ENCODE measurements at regions not wholly inside any gene's neighbourhood (a gene's known extent, or its start where the extent isn't known, plus 50 kb on each side); places are given as distances from the start of the nearest gene placed in this dataset.

DNA sequence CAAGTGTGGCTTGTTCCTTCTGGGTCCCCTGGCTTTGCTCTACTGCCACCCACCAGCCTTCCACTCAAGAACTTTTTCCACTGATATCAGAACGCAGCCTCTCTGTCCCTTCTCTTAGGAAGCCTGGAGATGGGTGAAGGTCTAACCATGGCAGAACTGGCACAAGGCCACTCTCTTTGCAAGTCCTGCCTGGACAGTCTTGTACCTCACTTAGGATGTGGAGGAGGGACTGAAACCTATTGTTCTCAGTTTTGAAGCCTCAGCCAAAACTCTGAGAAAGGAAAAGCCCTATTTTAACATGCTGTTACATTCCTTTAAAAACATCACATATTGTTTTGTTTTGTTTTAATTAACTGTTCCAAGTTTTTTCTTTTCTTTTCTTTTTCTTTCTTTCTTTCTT lies 58.9 kb upstream of the NCOA1 start:
- DNase-seq (no peak), ATAC-seq (no peak)
- Mint-ChIP-seq H3K27me3 (peaks cover 0 to 2% (median 0%) of the 10 kb centered on the region in 5 donors), H3K4me1 (no peaks in the 10 kb centered on the region), H3K4me3 (no peak overlapping the region), H3K9me3 (no peaks in the 10 kb centered on the region), H3K27ac (no peak overlapping the region), H3K36me3 (no peaks in the 10 kb centered on the region)
- Histone ChIP-seq H3K4me3 (ENCODE audit: low read length) (no peak overlapping the region), H3K36me3 (ENCODE audit: control insufficient read depth in 2 of 3, insufficient read depth in 3 of 3, low read length in 3 of 3) (no peaks in the 10 kb centered on the region), H3K9me3 (ENCODE audit: control insufficient read depth in 2 of 3, low read length in 3 of 3) (no peaks in the 10 kb centered on the region), H3K4me1 (ENCODE audit: control insufficient read depth in 2 of 2, insufficient read depth in 2 of 2, low read length in 2 of 2) (no peaks in the 10 kb centered on the region), H3K27me3 (ENCODE audit: control insufficient read depth in 2 of 2, insufficient read depth in 2 of 2, low read length in 2 of 2) (no peaks in the 10 kb centered on the region), H3K27ac (ENCODE audit: low read depth, low read length) (no peak overlapping the region)
- POLR2A ChIA-PET = interaction anchor here (0.6 kb wide), 1 partner anchor 402 kb away, joined by 3 read pairs; no protein-coding TSS in a partner anchor
- CTCF ChIA-PET = interaction anchor here (0.7 kb wide), 1 partner anchor 672 kb away, joined by 3 read pairs; no protein-coding TSS in a partner anchor
- intact Hi-C loops (cut with micrococcal nuclease) = no loop called here

DNA sequence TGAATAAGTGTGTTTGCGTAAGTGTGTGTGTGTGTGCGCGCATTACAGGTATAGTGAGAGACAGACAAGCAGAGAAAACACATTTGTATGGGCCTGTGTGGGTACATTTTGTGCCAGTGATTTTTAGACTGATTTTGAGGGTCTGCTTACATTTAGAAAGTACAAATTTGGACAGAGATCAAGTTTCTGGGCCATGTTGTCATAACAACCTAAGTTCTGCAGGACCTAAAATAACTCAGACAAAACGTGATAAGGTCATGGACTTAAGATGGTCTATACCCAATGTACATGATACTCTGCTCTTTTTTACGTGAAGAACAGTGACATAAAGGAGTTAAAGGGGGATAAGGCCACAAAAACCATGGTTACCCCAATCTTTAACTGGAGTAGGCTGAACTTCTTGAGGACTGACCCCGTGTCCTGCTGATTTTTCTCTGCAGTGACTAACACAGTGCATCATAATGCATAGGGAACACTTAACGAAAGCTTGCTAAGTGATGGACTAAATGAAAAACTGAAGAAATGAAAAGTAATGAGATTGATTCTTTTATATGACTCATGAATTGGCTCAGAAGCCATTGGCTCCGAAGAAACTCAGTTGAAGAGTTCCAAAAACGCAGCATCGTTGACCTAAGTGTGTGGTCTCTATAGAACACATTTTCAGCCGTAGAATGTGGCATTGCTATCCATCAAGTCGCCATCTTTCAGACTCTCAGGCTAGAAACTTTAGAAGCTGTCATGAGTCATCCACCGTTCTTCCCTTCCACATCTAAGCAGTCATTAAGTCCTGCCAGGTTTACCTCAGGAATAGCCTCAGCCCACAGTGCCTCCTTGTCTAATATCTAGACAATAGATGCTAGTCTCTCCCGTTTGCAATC lies 61.6 kb upstream of the NCOA1 start:
- no peaks in the 10 kb centered on the region for H3K9me3 Mint-ChIP-seq
- no peaks in the 10 kb centered on the region for H3K4me1 Mint-ChIP-seq
- Histone ChIP-seq H3K4me3 (ENCODE audit: low read length) (no peak overlapping the region), H3K9me3 (ENCODE audit: control insufficient read depth in 2 of 3, low read length in 3 of 3) (no peaks in the 10 kb centered on the region), H3K27ac (ENCODE audit: low read depth, low read length) (no peak overlapping the region), H3K27me3 (ENCODE audit: control insufficient read depth in 2 of 2, insufficient read depth in 2 of 2, low read length in 2 of 2) (no peaks in the 10 kb centered on the region), H3K4me1 (ENCODE audit: control insufficient read depth in 2 of 2, insufficient read depth in 2 of 2, low read length in 2 of 2) (no peaks in the 10 kb centered on the region), H3K36me3 (ENCODE audit: control insufficient read depth in 2 of 3, insufficient read depth in 3 of 3, low read length in 3 of 3) (no peaks in the 10 kb centered on the region)
- POLR2A ChIA-PET = no interaction called here
- CTCF ChIA-PET = interaction anchor here (0.6 kb wide), 1 partner anchor 124 kb away, joined by 5 read pairs; no protein-coding TSS in a partner anchor
- H3K4me3 Mint-ChIP-seq = no peak overlapping the region
- H3K27me3 Mint-ChIP-seq = peaks cover 0 to 2% (median 0%) of the 10 kb centered on the region in 5 donors
- H3K27ac Mint-ChIP-seq = no peak overlapping the region
- H3K36me3 Mint-ChIP-seq = no peaks in the 10 kb centered on the region
- intact Hi-C loops (cut with micrococcal nuclease) = no loop called here
- DNase-seq = no peak
- no peak for ATAC-seq

DNA sequence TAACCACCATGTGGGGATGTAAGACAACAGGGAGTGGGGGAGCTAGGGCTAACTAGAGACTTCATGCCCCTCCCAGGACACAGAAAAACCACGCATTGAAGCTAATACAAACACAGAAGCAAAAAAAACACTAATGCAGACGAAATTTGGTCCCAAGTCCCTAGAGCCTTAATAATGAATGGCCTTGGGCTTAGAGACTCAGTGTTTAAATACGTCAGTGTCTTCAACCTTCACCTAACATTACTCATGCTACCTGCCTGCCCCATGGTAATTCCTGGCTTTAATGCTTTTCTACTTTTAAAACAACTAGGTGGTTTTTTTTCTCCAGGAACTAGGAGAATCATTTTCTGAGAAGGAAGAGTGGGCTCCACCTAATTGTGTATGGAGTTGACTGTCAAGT lies 64.1 kb upstream of the ITSN2 start:
- no peaks in the 10 kb centered on the region for H3K9me3 ChIP-seq (ENCODE audit: control insufficient read depth in 2 of 3, low read length in 3 of 3)
- ATAC-seq = no peak
- Mint-ChIP-seq H3K4me3 (no peak overlapping the region), H3K4me1 (peaks cover 0 to 4% (median 0%) of the 10 kb centered on the region in 7 donors), H3K9me3 (peaks cover 0 to 9% (median 2%) of the 10 kb centered on the region in 11 donors), H3K36me3 (no peaks in the 10 kb centered on the region), H3K27me3 (peaks cover 0 to 2% (median 0%) of the 10 kb centered on the region in 5 donors), H3K27ac (no peak overlapping the region)
- H3K36me3 ChIP-seq (ENCODE audit: control insufficient read depth in 2 of 3, insufficient read depth in 3 of 3, low read length in 3 of 3) = no peaks in the 10 kb centered on the region
- H3K4me3 ChIP-seq (ENCODE audit: low read length) = no peak overlapping the region
- POLR2A ChIA-PET = interaction anchor here (0.7 kb wide), 1 partner anchor 310 kb away, joined by 3 read pairs; no protein-coding TSS in a partner anchor
- no peaks in the 10 kb centered on the region for H3K27me3 ChIP-seq (ENCODE audit: control insufficient read depth in 2 of 2, insufficient read depth in 2 of 2, low read length in 2 of 2)
- H3K27ac ChIP-seq (ENCODE audit: low read depth, low read length) = no peak overlapping the region
- intact Hi-C loops (cut with micrococcal nuclease) = no loop called here
- CTCF ChIA-PET = no interaction called here
- DNase-seq = no peak
- no peaks in the 10 kb centered on the region for H3K4me1 ChIP-seq (ENCODE audit: control insufficient read depth in 2 of 2, insufficient read depth in 2 of 2, low read length in 2 of 2)

DNA sequence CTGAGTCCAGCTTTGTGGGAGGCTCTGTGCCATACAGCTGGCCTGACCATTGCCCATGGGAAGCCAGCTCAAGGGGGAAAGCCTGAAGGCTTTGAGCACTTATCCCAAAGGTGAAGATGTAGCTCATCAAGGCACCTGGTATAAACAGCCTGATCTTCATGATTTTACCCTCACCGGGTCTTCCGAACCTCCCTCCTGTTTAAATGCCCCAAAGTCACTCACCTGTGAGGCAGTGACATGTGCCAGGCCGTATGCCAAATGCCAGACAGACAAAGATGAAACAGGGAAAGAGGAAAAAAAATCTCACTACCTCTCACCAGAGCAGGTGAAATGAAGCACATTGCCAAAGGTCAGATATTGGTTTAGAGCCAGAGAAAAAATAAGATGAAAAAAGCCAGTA lies 62.8 kb upstream of the ITSN2 start:
- H3K27me3 Mint-ChIP-seq = peaks cover 0 to 5% (median 0%) of the 10 kb centered on the region in 5 donors
- H3K4me1 Mint-ChIP-seq = peaks cover 0 to 4% (median 0%) of the 10 kb centered on the region in 7 donors
- Histone ChIP-seq H3K4me1 (ENCODE audit: control insufficient read depth in 2 of 2, insufficient read depth in 2 of 2, low read length in 2 of 2) (no peaks in the 10 kb centered on the region), H3K36me3 (ENCODE audit: control insufficient read depth in 2 of 3, insufficient read depth in 3 of 3, low read length in 3 of 3) (no peaks in the 10 kb centered on the region), H3K9me3 (ENCODE audit: control insufficient read depth in 2 of 3, low read length in 3 of 3) (no peaks in the 10 kb centered on the region), H3K27ac (ENCODE audit: low read depth, low read length) (no peak overlapping the region), H3K27me3 (ENCODE audit: control insufficient read depth in 2 of 2, insufficient read depth in 2 of 2, low read length in 2 of 2) (no peaks in the 10 kb centered on the region), H3K4me3 (ENCODE audit: low read length) (no peak overlapping the region)
- DNase-seq (no peak), ATAC-seq (no peak)
- intact Hi-C loops (cut with micrococcal nuclease) = no loop called here
- H3K9me3 Mint-ChIP-seq = peaks cover 0 to 9% (median 2%) of the 10 kb centered on the region in 11 donors
- no peak overlapping the region for H3K4me3 Mint-ChIP-seq
- H3K36me3 Mint-ChIP-seq = no peaks in the 10 kb centered on the region
- CTCF ChIA-PET = interaction anchor here (0.5 to 2.4 kb wide), 3 partner anchors 13 to 407 kb away, joined by 3 to 17 read pairs (median 7); no protein-coding TSS in a partner anchor
- POLR2A ChIA-PET = interaction anchor here (0.6 kb wide), 1 partner anchor 1294 kb away, joined by 3 read pairs; no protein-coding TSS in a partner anchor
- H3K27ac Mint-ChIP-seq = no peak overlapping the region

DNA sequence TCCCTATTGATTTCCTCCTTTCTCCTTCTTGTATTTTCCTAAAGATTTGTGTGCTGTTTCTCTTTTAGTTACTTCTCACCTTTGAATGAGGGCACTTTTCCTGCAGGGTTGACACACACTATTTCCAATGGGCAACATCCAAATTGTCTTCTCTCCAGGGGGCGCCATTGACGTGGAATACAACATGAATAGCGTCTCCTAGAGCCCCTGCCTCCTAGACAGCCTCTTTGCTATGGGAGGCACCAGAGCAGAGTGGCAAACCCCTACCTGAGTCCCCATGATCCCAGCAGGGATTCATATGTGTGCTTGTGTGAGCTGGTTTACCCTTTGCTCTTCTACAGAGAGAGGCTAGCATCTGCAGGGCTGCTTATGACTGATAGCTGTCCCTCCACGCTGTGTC lies 61.3 kb upstream of the ITSN2 start:
- no peak overlapping the region for H3K27ac ChIP-seq (ENCODE audit: low read depth, low read length)
- H3K4me1 ChIP-seq (ENCODE audit: control insufficient read depth in 2 of 2, insufficient read depth in 2 of 2, low read length in 2 of 2) = no peaks in the 10 kb centered on the region
- H3K36me3 ChIP-seq (ENCODE audit: control insufficient read depth in 2 of 3, insufficient read depth in 3 of 3, low read length in 3 of 3) = no peaks in the 10 kb centered on the region
- Mint-ChIP-seq H3K27ac (no peak overlapping the region), H3K4me1 (peaks cover 0 to 4% (median 0%) of the 10 kb centered on the region in 7 donors), H3K36me3 (no peaks in the 10 kb centered on the region), H3K27me3 (peaks cover 0 to 3% (median 0%) of the 10 kb centered on the region in 5 donors), H3K4me3 (no peak overlapping the region), H3K9me3 (peaks cover 0 to 9% (median 2%) of the 10 kb centered on the region in 11 donors)
- ChIA-PET POLR2A (no interaction called here), CTCF (interaction anchor here (0.6 to 2.4 kb wide), 3 partner anchors 12 to 521 kb away, joined by 4 to 17 read pairs (median 7); no protein-coding TSS in a partner anchor)
- DNase-seq (peak in 7 of 9 donors; percentile 15 to 46 (median 43)), ATAC-seq (peak; percentile 55)
- no peaks in the 10 kb centered on the region for H3K9me3 ChIP-seq (ENCODE audit: control insufficient read depth in 2 of 3, low read length in 3 of 3)
- intact Hi-C loops (cut with micrococcal nuclease) = loop anchor here (1.0 kb wide), 1 partner anchor 406 kb away; no protein-coding TSS in a partner anchor
- no peak overlapping the region for H3K4me3 ChIP-seq (ENCODE audit: low read length)
- H3K27me3 ChIP-seq (ENCODE audit: control insufficient read depth in 2 of 2, insufficient read depth in 2 of 2, low read length in 2 of 2) = no peaks in the 10 kb centered on the region

DNA sequence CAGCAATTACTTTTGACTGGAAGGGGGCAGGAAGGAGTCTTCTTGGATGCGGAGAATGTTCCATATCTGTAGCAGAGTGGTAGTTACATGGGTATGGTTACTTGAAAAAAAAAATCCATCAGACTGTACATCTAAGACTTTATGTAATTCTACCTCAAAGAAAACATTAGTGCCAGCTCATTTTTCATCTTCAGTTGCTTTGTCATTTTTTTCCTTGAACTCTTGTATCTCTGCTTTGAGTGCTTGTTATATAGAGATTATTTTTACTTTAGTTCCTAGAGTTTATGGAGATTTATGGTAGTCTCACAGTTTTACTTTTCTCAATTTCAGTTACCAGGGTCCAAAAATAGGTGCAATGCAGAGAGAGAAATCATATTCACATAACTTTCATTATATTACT lies 60.0 kb upstream of the ITSN2 start:
- intact Hi-C loops (cut with micrococcal nuclease) = no loop called here
- Histone ChIP-seq H3K4me3 (ENCODE audit: low read length) (no peak overlapping the region), H3K36me3 (ENCODE audit: control insufficient read depth in 2 of 3, insufficient read depth in 3 of 3, low read length in 3 of 3) (no peaks in the 10 kb centered on the region), H3K4me1 (ENCODE audit: control insufficient read depth in 2 of 2, insufficient read depth in 2 of 2, low read length in 2 of 2) (no peaks in the 10 kb centered on the region), H3K27ac (ENCODE audit: low read depth, low read length) (no peak overlapping the region), H3K27me3 (ENCODE audit: control insufficient read depth in 2 of 2, insufficient read depth in 2 of 2, low read length in 2 of 2) (no peaks in the 10 kb centered on the region), H3K9me3 (ENCODE audit: control insufficient read depth in 2 of 3, low read length in 3 of 3) (no peaks in the 10 kb centered on the region)
- ATAC-seq (no peak), DNase-seq (no peak)
- Mint-ChIP-seq H3K27me3 (peaks cover 0 to 3% (median 0%) of the 10 kb centered on the region in 5 donors), H3K9me3 (peaks cover 0 to 9% (median 2%) of the 10 kb centered on the region in 11 donors), H3K36me3 (no peaks in the 10 kb centered on the region), H3K27ac (no peak overlapping the region), H3K4me3 (no peak overlapping the region), H3K4me1 (peaks cover 0 to 4% (median 0%) of the 10 kb centered on the region in 7 donors)
- POLR2A ChIA-PET = no interaction called here
- CTCF ChIA-PET = no interaction called here

Data from naive thymus-derived CD4-positive, alpha-beta T cell (primary cell).